ENCODE measurements at regions not wholly inside any gene's neighbourhood (a gene's known extent, or its start where the extent isn't known, plus 50 kb on each side); places are given as distances from the start of the nearest gene placed in this dataset.

GRCh38 chr10:85318809-85319807 lies 990.7 kb downstream of the CCSER2 start:
- TF ChIP-seq CTCF (IDR thresholded peaks at IDR 0.05) = no peak
- no peak for TF ChIP-seq ZFX (IDR thresholded peaks at IDR 0.05; ENCODE audit: borderline replicate concordance)
- no peak overlapping the region for H3K27ac ChIP-seq

- no peak for TF ChIP-seq CTCF (IDR thresholded peaks at IDR 0.05)
- H3K27ac ChIP-seq = no peak overlapping the region
Measured at GRCh38 chr10:85319826-85320225, 991.4 kb downstream of the CCSER2 start.

GRCh38 chr10:85333594-85333993 lies 1005.2 kb downstream of the CCSER2 start:
- no peak overlapping the region for H3K27ac ChIP-seq
- TF ChIP-seq CTCF (IDR thresholded peaks at IDR 0.05) = no peak
- no peak for TF ChIP-seq ZFX (IDR thresholded peaks at IDR 0.05; ENCODE audit: borderline replicate concordance)

GRCh38 chr10:85362401-85362800 lies 1004.2 kb downstream of the GRID1 start:
- no peak for TF ChIP-seq CTCF (IDR thresholded peaks at IDR 0.05)
- TF ChIP-seq ZFX (IDR thresholded peaks at IDR 0.05; ENCODE audit: borderline replicate concordance) = no peak
- H3K27ac ChIP-seq = no peak overlapping the region

GRCh38 chr10:85377029-85377806 lies 989.4 kb downstream of the GRID1 start:
- TF ChIP-seq ZFX (IDR thresholded peaks at IDR 0.05; ENCODE audit: borderline replicate concordance) (no peak), CTCF (IDR thresholded peaks at IDR 0.05) (no peak)
- no peak overlapping the region for H3K27ac ChIP-seq

GRCh38 chr10:85379338-85379737 lies 987.3 kb downstream of the GRID1 start:
- no peak overlapping the region for H3K27ac ChIP-seq
- TF ChIP-seq CTCF (IDR thresholded peaks at IDR 0.05) = no peak
- TF ChIP-seq ZFX (IDR thresholded peaks at IDR 0.05; ENCODE audit: borderline replicate concordance) = no peak

Measured in 22Rv1 (cell line).